ENCODE measurements at regions not wholly inside any gene's neighbourhood (a gene's known extent, or its start where the extent isn't known, plus 50 kb on each side); places are given as distances from the start of the nearest gene placed in this dataset.
"Not testable (repeated sequence)": the region's sequence is repeated elsewhere in the genome, so short reads cannot be mapped to it uniquely, and the experiment has no call there.

DNA sequence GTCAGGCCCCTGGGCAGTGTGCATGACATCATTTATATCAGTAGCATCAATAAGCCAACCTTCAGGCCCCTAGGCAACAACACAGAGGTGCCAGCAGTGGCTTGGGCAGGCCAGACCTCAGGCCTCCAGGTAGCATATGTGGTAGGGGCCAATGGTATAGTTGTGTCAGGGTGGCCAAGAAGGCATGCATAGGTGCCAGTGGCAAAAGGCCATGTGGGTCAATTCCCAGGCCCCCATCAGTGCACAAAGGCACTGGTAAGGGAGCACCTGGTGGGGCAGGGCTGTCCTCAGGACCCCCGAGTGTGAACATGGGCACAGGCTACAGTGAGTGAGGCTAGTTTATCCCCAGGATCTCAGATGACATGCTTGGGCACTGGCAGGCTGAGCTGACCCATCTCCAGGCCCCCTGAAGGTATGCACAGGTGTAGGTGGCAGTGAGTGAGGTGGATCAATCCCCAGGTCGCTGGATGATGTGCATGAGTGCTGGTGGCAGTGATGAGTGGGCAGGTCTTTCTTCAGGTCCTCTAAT is 244.1 kb upstream of the ZNF385D start:
- DNase-seq, result no peak

DNA sequence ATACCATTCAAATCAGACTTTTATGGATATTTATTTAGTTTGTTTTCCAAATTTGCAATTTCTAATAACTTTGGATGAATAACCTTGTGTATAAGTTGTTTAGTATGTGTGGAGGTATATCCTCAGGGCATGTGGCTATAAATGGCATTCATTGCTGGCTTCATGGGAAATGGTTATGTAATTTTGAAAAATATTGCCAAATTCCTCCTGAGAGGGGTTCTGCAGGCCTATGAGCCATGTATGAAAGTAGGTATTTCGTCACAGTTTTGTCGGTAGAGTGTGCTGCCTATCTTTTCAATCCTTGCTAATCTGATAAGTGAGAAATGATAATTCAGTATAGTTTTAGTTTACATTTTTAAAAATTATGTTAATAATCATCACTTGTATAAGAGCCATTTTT is 256.4 kb upstream of the ZNF385D start:
- DNase-seq, result no peak

DNA sequence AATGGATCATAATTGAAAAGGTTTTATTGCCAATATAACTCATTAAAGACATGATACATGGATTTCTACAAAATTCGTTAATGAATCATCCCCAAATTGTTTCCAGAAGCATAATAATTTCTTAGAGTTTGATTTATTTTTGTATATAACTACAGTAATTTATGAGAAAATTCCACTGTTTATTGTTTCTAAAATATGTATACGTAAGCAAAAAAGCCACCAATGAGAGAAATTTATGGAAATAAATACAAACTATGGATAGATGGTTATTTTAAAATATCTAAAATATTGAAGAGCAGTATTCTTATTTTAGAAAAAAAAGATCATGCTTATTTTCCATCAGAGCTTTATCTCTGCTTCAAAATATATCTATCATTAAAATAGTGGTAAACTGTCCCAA is 260.0 kb upstream of the ZNF385D start:
- no peak for DNase-seq

DNA sequence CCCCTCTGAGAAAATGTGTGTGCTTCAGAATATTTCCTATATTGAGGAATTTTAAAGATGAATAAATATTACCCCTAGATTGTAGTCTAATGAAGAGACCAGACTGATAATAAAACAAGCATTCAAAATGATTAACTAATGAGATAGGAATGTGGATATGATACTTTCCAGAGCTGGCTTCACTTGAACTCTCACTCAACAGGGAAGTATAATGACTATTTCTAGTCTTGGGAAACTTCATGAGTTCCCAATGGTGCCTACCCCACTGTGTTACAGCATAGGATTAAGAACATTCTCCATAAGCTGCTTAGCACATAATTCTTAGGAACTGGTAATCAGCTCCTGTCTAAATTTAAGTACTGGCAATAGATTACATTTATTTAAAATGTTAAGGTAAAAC is 261.5 kb upstream of the ZNF385D start:
- no peak for DNase-seq

DNA sequence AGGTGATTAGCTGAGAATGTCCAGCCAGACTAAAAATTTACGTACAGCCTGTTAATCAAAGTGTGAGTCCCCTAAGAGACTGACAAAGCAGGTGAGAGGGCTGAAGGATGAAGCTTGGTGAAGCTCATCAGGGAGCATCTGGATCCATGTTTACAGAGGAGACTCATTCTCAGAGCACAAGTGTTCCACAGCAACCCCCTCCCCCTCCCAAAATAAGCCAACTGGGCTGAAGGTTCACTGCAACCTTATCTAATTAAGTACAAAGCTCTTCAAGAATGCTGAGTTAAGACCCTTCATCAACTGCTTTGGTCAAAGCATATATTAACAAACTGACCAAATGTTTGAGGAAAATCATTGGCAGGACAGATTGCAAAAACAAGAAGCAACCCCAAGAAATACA is 262.6 kb upstream of the ZNF385D start:
- DNase-seq, result no peak

DNA sequence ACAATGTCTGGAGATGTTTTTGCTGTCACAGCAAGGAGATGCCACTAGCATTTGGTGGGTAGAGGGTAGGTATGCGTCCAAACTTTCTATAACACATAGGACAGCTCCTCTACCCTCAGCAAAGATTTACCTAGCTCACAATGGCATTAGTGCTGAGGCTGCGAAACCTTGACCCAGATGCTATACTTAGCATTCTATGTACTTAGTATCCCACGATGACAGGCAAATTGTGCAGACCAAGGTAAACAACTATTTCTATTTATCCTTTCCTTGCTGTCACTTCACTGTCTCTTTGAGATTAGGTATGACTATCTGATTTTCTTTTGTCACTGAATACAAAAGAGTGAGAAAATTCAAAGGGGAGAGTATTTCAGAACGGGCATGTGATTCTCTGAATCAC is 265.2 kb upstream of the ZNF385D start:
- no peak for DNase-seq

DNA sequence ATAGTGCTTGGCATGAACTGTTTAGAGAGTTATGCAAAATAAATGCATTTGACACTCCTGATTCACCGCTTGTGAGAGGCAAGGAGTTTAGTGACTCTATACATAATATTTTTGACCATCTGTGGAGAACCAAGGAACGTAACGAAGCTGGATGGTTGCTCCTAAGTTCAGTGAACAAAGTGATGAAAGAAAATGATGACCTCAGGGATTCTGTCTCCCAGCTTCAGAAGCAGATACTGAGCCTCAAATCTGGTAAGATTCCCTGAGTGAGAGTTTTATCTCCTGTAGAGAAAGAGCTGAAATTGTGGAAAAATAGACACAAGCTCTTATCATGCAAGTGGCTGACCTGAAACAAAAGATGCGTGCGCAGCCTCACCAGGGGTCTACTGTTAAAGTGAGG is 273.6 kb upstream of the ZNF385D start:
- DNase-seq, result not testable (repeated sequence)

DNA sequence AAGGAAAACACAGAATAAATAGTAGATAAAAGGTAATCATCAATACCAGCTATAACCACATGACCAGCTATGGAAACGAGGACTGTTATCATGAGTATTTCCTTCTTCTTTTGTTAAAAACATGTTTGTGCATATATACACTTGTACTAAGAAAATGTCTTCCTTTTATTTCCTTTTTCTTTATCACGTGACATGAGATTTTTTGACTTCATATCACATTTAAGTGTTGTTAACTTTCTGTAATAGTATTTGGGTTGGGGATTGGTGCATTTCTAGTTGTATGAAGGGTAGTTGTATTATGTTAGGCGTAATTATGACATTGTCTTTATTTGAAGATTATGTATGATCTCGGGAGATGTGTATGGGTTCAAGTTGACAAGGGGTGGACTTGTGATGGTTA is 278.5 kb upstream of the ZNF385D start:
- no peak for DNase-seq

DNA sequence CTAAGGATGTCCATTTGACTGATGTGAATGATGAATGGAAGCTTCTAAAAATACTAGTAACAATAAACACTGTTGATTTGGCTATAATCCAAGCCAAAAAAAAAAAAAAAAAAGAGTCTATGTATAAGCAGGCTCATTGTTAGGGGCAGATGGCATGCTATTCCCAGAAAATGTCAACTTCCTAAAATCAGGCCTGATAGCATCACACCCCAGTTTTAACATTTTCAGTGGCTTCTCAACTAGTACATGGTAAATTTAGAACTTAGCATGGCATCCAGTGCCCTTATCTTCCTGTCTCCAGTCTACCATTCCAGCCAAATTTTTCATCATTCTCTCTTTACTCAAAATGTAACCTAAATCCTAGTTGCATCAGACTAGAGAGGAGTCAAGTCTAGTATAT is 288.2 kb upstream of the ZNF385D start:
- DNase-seq, result peak; percentile 14

DNA sequence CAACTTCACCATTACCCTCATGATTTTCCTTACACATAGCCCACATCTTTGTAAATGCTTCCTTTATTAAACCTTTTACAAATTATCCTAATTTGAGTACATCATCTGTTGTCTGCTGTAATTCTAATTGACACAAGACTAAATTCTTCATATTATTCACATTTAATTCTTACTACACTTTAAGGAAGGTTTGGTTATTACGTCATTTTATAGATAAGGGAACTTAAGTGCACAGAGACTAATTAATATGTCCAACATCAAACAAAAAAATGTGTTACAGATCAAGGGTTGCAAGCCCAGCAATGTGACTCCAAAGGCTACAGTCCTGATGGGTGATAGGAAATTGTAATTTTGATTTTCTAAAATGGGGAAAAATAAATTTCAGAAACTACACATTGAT is 289.1 kb upstream of the ZNF385D start:
- no peak for DNase-seq

DNA sequence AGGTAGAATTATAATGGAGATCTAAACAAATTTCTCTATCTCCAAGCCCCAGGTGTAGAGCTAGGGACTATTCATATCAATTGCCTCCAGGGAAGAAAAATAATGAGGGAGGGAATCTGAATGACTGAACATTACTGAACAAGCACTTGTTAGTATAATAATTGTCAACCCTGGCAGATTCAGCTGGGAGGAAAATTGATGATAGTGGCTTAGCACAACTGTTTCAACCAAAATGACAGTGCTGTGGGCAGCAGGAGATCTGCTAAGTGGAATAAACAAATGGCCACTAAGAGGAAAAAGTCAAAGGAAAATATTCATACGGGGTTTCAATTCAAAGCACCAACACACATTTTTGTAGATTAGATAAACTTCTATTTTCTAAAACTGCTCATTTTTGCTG is 294.9 kb upstream of the ZNF385D start:
- no peak for DNase-seq

DNA sequence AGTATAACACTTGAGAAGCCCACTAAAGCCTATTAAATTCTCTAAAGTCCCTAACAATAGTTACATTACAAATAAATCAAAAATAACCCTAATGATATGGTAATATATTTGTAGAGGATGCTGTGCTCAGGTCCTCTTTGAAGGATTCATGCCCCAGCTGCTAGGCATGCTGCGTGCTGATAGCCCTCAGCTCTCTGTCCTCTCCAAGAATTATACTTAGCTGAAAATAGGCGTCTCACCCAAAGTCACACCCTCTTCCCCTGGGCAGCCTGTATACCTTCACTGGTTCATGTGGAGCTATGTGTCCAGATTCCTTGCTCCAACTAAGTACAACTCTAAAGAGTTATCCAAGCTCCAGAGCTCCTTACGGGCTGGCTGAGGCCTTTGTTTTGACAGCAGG is 312.5 kb upstream of the ZNF385D start:
- no peak for DNase-seq

DNA sequence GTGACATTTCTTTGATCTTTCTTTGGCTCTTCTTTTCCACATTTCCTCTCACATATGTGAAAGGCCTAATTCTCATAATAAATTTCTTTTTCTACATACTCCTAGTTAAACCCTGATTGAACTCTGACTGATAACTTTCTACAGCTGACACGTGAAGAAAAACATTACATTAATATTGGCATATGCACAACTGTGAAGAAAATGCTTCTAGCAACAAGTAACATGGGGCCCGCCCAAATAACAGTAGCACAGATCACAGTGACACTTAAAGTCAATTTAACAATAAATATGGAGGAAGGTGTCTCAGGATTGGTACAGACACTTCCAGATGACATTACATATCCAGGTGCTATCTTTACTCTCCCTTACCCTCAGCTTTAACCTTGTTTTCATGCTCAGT is 317.6 kb upstream of the ZNF385D start:
- DNase-seq, result no peak

DNA sequence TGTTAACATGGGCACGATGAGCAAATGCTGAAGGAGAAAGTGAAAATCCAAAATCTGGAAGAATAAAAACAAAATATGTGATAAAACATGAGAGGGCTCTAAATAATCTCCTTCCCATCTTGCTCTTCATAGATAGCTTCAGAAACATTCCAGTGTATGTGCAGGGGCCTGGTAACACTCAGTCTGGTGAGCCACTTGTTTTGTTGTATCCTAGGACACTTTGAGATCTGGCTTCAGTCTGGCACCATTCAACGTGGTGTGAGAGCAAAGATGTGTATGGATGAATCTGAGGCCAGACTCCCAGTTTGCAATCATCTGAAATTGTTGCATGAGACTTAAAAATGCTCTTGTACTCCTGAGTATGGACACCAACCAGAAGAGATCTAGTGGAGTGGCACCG is 337.2 kb upstream of the ZNF385D start:
- DNase-seq, result no peak

DNA sequence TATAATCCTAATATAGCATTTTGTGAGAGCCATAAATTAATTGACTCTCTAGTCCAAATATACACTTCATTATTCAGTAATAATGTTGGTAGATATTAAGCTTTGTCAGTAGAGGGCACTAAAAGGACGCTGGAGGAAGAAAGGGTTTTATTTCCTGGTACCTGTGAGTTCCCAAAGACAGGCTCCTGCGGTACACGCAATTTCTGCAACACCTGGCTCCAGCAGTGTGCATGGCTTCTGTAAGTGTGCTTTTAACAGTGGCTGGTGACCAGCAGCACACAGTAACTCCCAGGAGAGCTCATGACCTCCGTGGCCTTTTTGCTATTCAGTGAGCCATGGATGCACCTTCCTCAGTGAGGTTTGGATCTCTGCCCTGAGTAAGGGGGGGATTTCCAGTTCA is 338.3 kb upstream of the ZNF385D start:
- no peak for DNase-seq

DNA sequence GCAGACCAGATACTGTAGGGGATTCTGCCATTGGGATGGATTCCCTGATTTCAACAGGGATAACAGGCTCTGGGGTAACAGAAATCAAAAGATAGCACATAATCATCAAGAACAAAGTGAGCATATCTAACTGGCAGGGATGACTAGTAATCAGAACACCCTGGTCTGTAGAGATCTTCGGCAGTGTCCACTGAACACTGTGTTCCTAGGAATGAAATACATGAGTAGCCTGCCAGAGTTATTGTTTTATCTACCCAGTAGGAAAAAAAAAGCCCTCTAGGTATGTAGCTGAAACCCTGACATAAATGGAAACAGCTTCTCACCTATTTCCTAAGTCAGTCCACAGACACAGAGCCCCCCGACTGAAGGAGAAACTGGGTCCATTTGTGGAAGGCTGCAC is 340.3 kb upstream of the ZNF385D start:
- DNase-seq, result no peak

DNA sequence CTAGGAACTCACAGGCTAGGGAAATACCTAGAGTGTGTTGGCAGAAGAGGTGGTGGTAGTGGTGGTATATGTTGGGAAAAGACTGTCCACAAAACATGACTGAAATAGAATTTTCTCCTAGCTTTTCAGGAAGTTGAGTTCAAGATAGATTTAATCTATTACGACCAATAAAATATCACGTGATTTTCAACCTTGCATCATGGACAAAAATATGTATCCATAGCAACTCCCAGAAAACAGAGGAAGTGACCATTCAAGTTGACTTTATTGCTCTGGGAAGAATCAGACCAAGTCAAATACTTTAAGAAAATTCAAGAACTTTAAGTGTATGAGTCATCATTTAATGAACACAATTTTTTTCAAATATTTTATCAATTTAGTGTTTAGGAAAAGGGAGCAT is 347.0 kb upstream of the ZNF385D start:
- no peak for DNase-seq

DNA sequence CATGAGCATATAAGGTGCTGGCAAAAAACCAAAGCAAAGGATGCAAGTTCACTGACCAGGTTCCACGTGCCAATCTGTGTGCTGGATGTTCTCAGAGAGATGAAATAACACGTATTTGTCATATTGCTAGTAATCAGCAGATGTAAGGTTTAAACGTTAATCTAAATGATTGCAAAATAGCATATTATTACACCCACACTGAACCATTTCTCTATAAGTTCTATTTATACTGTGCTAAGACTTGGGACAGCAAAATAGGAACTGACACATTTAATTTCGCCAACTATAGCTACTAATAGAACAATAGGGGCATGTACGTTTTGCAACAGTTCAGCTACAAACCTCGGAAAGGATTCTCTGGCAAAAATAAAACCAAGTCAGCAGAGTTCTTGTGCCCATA is 350.3 kb upstream of the ZNF385D start:
- DNase-seq, result no peak

DNA sequence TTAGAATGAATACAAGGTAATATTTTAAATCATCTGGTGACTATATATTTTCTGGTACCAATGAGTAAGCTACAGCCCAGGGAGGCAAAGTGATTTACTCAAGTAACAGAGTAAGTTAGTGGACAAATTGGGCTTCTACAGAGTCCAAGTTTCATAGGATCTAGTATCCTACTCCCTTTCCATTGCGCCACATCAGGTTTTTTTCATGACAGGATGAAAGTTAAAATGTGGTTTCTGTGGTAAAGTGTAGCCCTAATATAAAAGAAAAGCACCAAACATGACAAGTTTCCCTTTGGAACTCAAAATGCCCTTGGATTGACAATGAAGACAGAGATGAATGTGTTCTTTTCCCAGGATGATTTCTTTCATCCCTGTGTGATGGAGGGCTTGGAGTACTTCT is 350.8 kb upstream of the ZNF385D start:
- no peak for DNase-seq

DNA sequence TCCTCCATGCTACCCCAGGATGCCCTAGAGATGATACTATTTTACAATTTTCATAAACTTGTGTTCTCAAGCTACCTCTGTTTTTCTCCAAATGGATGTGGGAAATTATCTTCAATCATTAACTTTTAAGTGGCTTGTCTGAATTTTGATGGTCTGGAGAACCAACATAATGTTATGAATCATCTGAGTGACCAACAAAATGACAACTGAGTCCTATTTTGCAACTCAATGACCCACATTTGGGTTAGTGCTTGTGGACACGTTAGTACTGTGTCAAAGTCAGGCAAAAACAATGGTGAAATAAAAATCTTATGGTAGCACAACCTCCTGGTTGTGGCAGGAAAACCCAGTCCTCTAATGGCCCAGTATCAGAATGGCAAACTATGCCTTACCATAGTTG is 352.4 kb upstream of the ZNF385D start:
- no peak for DNase-seq

DNA sequence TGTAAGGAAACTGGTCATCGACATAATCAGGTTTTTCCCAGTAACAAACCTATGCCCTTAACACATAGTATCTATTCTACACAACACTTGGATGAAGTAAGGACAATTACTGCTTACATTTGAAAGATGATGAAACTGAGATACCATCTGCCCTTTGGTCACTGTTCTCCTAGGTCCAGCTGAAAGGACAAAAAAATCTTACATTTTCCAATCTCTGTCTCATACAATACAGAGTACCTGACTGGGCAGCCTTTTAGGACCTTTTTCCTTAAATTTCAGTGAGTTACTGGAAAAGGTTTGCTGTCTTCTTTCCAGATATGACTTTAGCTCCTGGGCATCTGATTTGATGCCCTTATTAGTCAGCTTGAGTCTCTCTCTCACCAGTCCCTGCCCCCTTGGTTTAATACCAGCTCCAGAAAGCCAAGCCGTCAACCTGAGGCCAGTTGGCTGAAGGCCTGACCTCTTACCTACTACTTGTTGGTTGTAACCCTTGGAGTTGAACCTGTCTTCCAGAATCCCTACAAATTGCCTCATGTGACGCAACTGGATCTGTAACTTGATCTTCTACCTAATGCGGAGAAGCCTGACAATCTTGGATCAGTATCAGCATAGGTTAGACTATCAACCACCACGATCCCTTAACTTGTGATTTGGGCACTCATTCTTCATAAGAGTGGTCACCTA is 355.3 kb upstream of the ZNF385D start:
- no peak for DNase-seq

DNA sequence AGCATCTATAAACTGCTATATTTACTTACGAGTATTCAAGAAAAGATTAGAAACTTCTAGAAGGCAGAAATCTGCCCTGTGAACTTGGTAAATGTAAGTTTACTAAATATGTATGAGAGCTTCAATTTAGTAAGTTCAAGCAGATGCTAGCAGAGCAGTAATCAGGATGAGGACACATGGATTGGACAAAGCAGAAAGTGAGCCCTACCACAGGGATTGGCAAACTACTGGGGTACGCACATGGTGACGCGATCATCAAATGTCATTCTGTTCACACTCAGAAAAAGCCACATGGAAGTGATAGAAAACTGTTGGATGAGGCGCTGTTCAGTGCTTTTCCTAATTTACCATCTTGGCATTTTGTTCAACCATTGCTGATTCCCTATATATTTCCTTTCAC is 360.2 kb upstream of the ZNF385D start:
- DNase-seq, result no peak

DNA sequence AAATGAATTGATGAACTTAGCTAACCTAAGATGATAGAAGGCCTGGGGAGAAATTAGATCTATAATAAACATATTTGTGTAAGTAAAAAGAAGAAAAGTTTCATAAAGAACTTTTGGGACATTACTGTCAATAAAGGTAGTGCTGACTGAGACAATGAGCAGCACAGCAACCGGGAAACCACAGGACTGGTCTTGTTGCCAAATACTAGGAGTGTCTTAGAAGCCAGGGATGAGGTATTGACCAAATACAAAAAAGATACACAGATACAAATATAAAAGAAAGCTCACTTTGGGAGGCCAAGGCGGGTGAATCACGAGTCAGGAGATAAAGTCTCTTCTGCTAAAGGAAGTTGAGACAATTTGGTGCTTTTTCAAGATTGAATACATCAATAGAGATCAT is 362.4 kb upstream of the ZNF385D start:
- no peak for DNase-seq

DNA sequence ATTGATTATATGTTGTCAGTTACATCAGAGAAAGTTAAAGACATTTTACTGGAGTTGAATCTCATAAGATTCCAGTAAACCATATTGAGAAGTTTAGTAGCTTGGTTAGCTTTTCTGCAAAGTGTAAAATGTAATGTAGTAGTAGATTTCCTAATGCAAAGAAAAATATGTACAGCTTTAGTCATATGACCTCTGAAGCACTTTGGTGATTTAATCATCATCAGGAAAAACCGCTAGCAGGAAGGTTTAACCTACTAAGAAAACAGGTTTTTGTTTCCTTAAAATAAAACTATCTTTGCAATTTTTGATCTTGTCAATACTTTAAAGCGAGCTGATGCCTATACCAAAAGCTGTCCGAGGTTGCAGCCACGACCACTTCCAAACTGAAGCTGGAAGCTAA is 364.6 kb upstream of the ZNF385D start:
- no peak for DNase-seq

DNA sequence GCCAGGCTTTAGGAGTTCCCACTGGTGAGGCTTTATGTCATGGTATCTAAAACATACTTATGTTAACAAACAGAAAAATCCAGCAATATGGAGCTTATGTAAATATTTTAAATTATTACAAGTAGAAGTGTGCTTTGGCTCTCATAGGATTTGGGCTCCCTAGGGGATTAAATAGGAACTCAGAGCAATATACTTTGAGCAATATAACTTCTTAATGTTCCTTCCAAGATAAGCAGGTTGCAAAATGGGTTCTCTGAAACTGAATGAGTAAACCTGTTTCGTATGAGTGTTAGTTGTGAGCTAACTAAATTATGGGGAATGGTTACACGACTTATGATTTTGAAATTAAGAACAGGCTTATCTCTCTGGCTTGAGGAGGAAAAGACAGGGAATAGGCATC is 366.1 kb upstream of the ZNF385D start:
- DNase-seq, result no peak
